GM12892 (cell line): ENCODE measurements at regions not wholly inside any gene's neighbourhood (a gene's known extent, or its start where the extent isn't known, plus 50 kb on each side); places are given as distances from the start of the nearest gene placed in this dataset.

Experiments
- POLR2A ChIP-seq: IDR thresholded peaks from 2 replicates; pipeline ENCODE4 v1.6.1; 2011; ENCODE audit warnings: low read depth, low read length, control low read depth
- TAF1 ChIP-seq: IDR thresholded peaks from 2 replicates; pipeline ENCODE4 v1.6.1; 2011; ENCODE audit warnings: low read depth, mild to moderate bottlenecking, control low read depth, low read length, borderline replicate concordance

GRCh38 chr7:3105856-3106255 lies 62.2 kb upstream of the CARD11 start:
- TF ChIP-seq POLR2A (no peak), TAF1 (no peak)
